BE2C (cell line): ENCODE measurements at regions not wholly inside any gene's neighbourhood (a gene's known extent, or its start where the extent isn't known, plus 50 kb on each side); places are given as distances from the start of the nearest gene placed in this dataset.
"Not testable (repeated sequence)": the region's sequence is repeated elsewhere in the genome, so short reads cannot be mapped to it uniquely, and the experiment has no call there.

Source experiments
- DNase-seq: peaks from one replicate; pipeline ENCODE4 v3.0.0-alpha.2; 2020
- H3K27me3 ChIP-seq: fragments of 250-450 bp; sonication (Bioruptor Pico); 2 replicates; pipeline ENCODE4 v1.5.1; 2020; ENCODE audit warnings: mild to moderate bottlenecking
- H3K36me3 ChIP-seq: fragments of 250-450 bp; sonication (Bioruptor Pico); 2 replicates; pipeline ENCODE4 v1.5.1; 2020; ENCODE audit warnings: mild to moderate bottlenecking
- H3K4me1 ChIP-seq: fragments of 250-450 bp; sonication (Bioruptor Pico); 2 replicates; pipeline ENCODE4 v1.5.1; 2020
- H3K4me3 ChIP-seq: 2 replicates; pipeline ENCODE4 v1.5.1; 2011; ENCODE audit warnings: low read depth, low read length
- H3K9me3 ChIP-seq: fragments of 250-450 bp; sonication (Bioruptor Pico); 2 replicates; pipeline ENCODE4 v1.5.1; 2020
- CTCF ChIP-seq: IDR thresholded peaks from 2 replicates; pipeline ENCODE4 v1.5.1; 2012; ENCODE audit warnings: mild to moderate bottlenecking, low read depth, low read length

- H3K4me1 ChIP-seq: no peaks in the 10 kb centered on the region
- no peaks in the 10 kb centered on the region for H3K27me3 ChIP-seq
- no peak for DNase-seq
- H3K36me3 ChIP-seq: no peaks in the 10 kb centered on the region
- H3K4me3 ChIP-seq: no peak overlapping the region
- no peak for TF ChIP-seq CTCF
- peaks cover 4% of the 10 kb centered on the region for H3K9me3 ChIP-seq
Observed at GRCh38 chr6:169094552-169094950, 159.1 kb downstream of the THBS2 start.

- H3K4me3 ChIP-seq: no peak overlapping the region
- TF ChIP-seq CTCF: no peak
- H3K27me3 ChIP-seq: no peaks in the 10 kb centered on the region
- peaks cover 4% of the 10 kb centered on the region for H3K9me3 ChIP-seq
- no peak for DNase-seq
- no peaks in the 10 kb centered on the region for H3K4me1 ChIP-seq
- H3K36me3 ChIP-seq: no peaks in the 10 kb centered on the region
Observed at GRCh38 chr6:169093770-169094551, 159.7 kb downstream of the THBS2 start.

- TF ChIP-seq CTCF: no peak
- DNase-seq: no peak
- Histone ChIP-seq H3K4me3 (no peak overlapping the region), H3K36me3 (no peaks in the 10 kb centered on the region), H3K4me1 (no peaks in the 10 kb centered on the region), H3K9me3 (peaks cover 4% of the 10 kb centered on the region), H3K27me3 (no peaks in the 10 kb centered on the region)
Observed at GRCh38 chr6:169093066-169093723, 160.5 kb downstream of the THBS2 start.

GRCh38 chr6:169092375-169092774 lies 161.3 kb downstream of the THBS2 start:
- DNase-seq: no peak
- H3K27me3 ChIP-seq: no peaks in the 10 kb centered on the region
- H3K4me3 ChIP-seq: no peak overlapping the region
- H3K36me3 ChIP-seq: no peaks in the 10 kb centered on the region
- no peaks in the 10 kb centered on the region for H3K4me1 ChIP-seq
- TF ChIP-seq CTCF: no peak
- H3K9me3 ChIP-seq: peaks cover 4% of the 10 kb centered on the region

GRCh38 chr6:169090514-169091127 lies 163.0 kb downstream of the THBS2 start:
- H3K27me3 ChIP-seq, H3K9me3 ChIP-seq, H3K4me3 ChIP-seq, H3K4me1 ChIP-seq, H3K36me3 ChIP-seq, DNase-seq: not testable (repeated sequence)

- Histone ChIP-seq H3K4me3 (no peak overlapping the region), H3K36me3 (no peaks in the 10 kb centered on the region), H3K9me3 (peaks cover 4% of the 10 kb centered on the region), H3K27me3 (no peaks in the 10 kb centered on the region), H3K4me1 (no peaks in the 10 kb centered on the region)
- no peak for DNase-seq
- no peak for TF ChIP-seq CTCF
Observed at GRCh38 chr6:169088762-169089161, 164.9 kb downstream of the THBS2 start.
